Left lung (tissue), 4 donors: ENCODE measurements at regions not wholly inside any gene's neighbourhood (a gene's known extent, or its start where the extent isn't known, plus 50 kb on each side); places are given as distances from the start of the nearest gene placed in this dataset.

Source experiments
- ATAC-seq: fragments of 200-7000 bp; cut with Tn5 transposase; one replicate; pipeline ENCODE4 v1.9.1; 2020; ENCODE audit warnings: moderate library complexity
- DNase-seq, 4 donors: peaks; one replicate each; pipeline ENCODE4 v3.0.0-alpha.2; 2013 to 2020
- H3K27ac ChIP-seq, 2 donors: fragments of 200-600 bp; sonication (generic) in 1 of 2; one replicate each; pipeline versions ENCODE4 v1.5.0 to v1.8.0; 2020 to 2021
- H3K27me3 ChIP-seq, 2 donors: fragments of 200-600 bp; sonication (generic) in 1 of 2; one replicate each; pipeline versions ENCODE4 v1.5.0 to v1.8.0; 2020 to 2021
- H3K36me3 ChIP-seq, 2 donors: fragments of 200-600 bp; sonication (generic) in 1 of 2; one replicate each; pipeline versions ENCODE4 v1.5.0 to v1.8.0; 2020 to 2021
- H3K4me1 ChIP-seq, 2 donors: fragments of 200-600 bp; one replicate each; pipeline ENCODE4 v1.8.0; 2021
- H3K4me3 ChIP-seq, 2 donors: fragments of 200-600 bp; sonication (generic) in 1 of 2; one replicate each; pipeline versions ENCODE4 v1.5.0 to v1.8.0; 2020 to 2021; ENCODE audit warnings: mild to moderate bottlenecking in 1 of 2
- H3K9me3 ChIP-seq, 2 donors: fragments of 200-600 bp; sonication (generic) in 1 of 2; one replicate each; pipeline versions ENCODE4 v1.5.0 to v1.8.0; 2020 to 2021
- CTCF ChIP-seq, 2 donors: fragments of 200-600 bp; sonication (generic) in 1 of 2; IDR thresholded peaks; one replicate each; pipeline versions ENCODE4 v1.5.0 to v1.8.0; 2021; ENCODE audit warnings: antibody characterized with exemption in 2 of 2
- intact Hi-C, 2 donors: fragments of 100-400 bp; cut with DNase I; formaldehyde crosslinking; loops; one replicate each; pipeline versions ENCODE4 v1.11.2 to v1.14.2; 2022
- donor health status: DM: no; HTN: yes; CAD: no.
- donor health status: DM: no; HTN: no; CAD: no.

- intact Hi-C loops: no loop called here
- Histone ChIP-seq H3K9me3 (peaks cover 0 to 2% of the 10 kb centered on the region in 2 donors), H3K27ac (no peak overlapping the region), H3K27me3 (no peaks in the 10 kb centered on the region), H3K4me3 (no peak overlapping the region), H3K36me3 (no peaks in the 10 kb centered on the region), H3K4me1 (no peaks in the 10 kb centered on the region)
- no peak for TF ChIP-seq CTCF (IDR thresholded peaks at IDR 0.05)
- ATAC-seq (no peak), DNase-seq (no peak)
These were observed 1424.6 kb upstream of the ADGRB3 start for GRCh38 chr6:67210450-67210849.

- DNase-seq (peak in 1 of 4 donors; percentile 46), ATAC-seq (no peak)
- intact Hi-C loops: no loop called here
- TF ChIP-seq CTCF (IDR thresholded peaks at IDR 0.05): no peak
- Histone ChIP-seq H3K4me3 (no peak overlapping the region), H3K27ac (no peak overlapping the region), H3K9me3 (peaks cover 0 to 29% of the 10 kb centered on the region in 2 donors), H3K4me1 (no peaks in the 10 kb centered on the region), H3K27me3 (no peaks in the 10 kb centered on the region), H3K36me3 (no peaks in the 10 kb centered on the region)
These were observed 1433.5 kb upstream of the ADGRB3 start for GRCh38 chr6:67201563-67201962.

- no peak for TF ChIP-seq CTCF (IDR thresholded peaks at IDR 0.05)
- DNase-seq: no peak
- Histone ChIP-seq H3K9me3 (peaks cover 0 to 29% of the 10 kb centered on the region in 2 donors), H3K4me1 (no peaks in the 10 kb centered on the region), H3K36me3 (no peaks in the 10 kb centered on the region), H3K27me3 (no peaks in the 10 kb centered on the region), H3K27ac (no peak overlapping the region), H3K4me3 (no peak overlapping the region)
- no peak for ATAC-seq
- intact Hi-C loops: no loop called here
These were observed 1434.3 kb upstream of the ADGRB3 start for GRCh38 chr6:67200626-67201403.

GRCh38 chr6:67199425-67199824 is 1435.7 kb upstream of the ADGRB3 start:
- H3K27me3 ChIP-seq: no peaks in the 10 kb centered on the region
- no peak overlapping the region for H3K27ac ChIP-seq
- H3K9me3 ChIP-seq: peaks cover 0 to 26% of the 10 kb centered on the region in 2 donors
- ATAC-seq: no peak
- intact Hi-C loops: no loop called here
- no peak for DNase-seq
- no peak for TF ChIP-seq CTCF (IDR thresholded peaks at IDR 0.05)
- no peaks in the 10 kb centered on the region for H3K36me3 ChIP-seq
- H3K4me1 ChIP-seq: no peaks in the 10 kb centered on the region
- H3K4me3 ChIP-seq: no peak overlapping the region

GRCh38 chr6:67190733-67191132 is 1444.3 kb upstream of the ADGRB3 start:
- DNase-seq: no peak
- intact Hi-C loops: no loop called here
- H3K4me3 ChIP-seq: no peak overlapping the region
- H3K27ac ChIP-seq: no peak overlapping the region
- ATAC-seq: no peak
- no peak for TF ChIP-seq CTCF (IDR thresholded peaks at IDR 0.05)
- H3K9me3 ChIP-seq: peaks cover 0 to 8% of the 10 kb centered on the region in 2 donors
- H3K4me1 ChIP-seq: no peaks in the 10 kb centered on the region
- H3K27me3 ChIP-seq: no peaks in the 10 kb centered on the region
- no peaks in the 10 kb centered on the region for H3K36me3 ChIP-seq
